WTC11 (cell line): ENCODE measurements at regions not wholly inside any gene's neighbourhood (a gene's known extent, or its start where the extent isn't known, plus 50 kb on each side); places are given as distances from the start of the nearest gene placed in this dataset.

Experiments
- ATAC-seq: fragments of 200-7000 bp; cut with Tn5 transposase; 2 replicates; pipeline ENCODE4 v1.10.0; 2021; ENCODE audit warnings: mild to moderate bottlenecking, moderate library complexity
- CTCF ChIA-PET: fragments of 300-600 bp; sonication (Branson Sonifier 250); formaldehyde crosslinking; loops from one replicate; lab custom pipeline; 2021; ENCODE audit warnings: antibody characterized with exemption; lab: Charles Lee
- POLR2A ChIA-PET: fragments of 350-600 bp; sonication (Branson Sonifier 250); formaldehyde crosslinking; loops from one replicate; lab custom pipeline; 2021; ENCODE audit warnings: antibody characterized with exemption; lab: Charles Lee
- DNase-seq: peaks from one replicate; pipeline ENCODE4 v3.0.0; 2021; ENCODE audit warnings: low spot score
- H3K27ac Mint-ChIP-seq: 2 replicates; pipeline ENCODE4 v1.8.0; 2021; ENCODE audit warnings: mixed read lengths
- H3K27me3 Mint-ChIP-seq: 2 replicates; pipeline ENCODE4 v1.8.0; 2021; ENCODE audit warnings: low read depth, mild to moderate bottlenecking, moderate library complexity, mixed read lengths
- H3K36me3 Mint-ChIP-seq: 2 replicates; pipeline ENCODE4 v1.8.0; 2021; ENCODE audit warnings: mixed read lengths
- H3K4me1 Mint-ChIP-seq: 2 replicates; pipeline ENCODE4 v1.8.0; 2022; ENCODE audit warnings: mixed read lengths
- H3K4me3 Mint-ChIP-seq: 2 replicates; pipeline ENCODE4 v1.8.0; 2021; ENCODE audit warnings: mild to moderate bottlenecking, moderate library complexity, mixed read lengths
- H3K9me3 Mint-ChIP-seq: 2 replicates; pipeline ENCODE4 v1.8.0; 2021; ENCODE audit warnings: mixed read lengths
- E2F1 ChIP-seq: sonication (generic); formaldehyde crosslinking; IDR thresholded peaks from 2 replicates; pipeline ENCODE4 v1.8.0; 2022; ENCODE audit warnings: mild to moderate bottlenecking, missing genetic modification reagents
- E2F4 ChIP-seq: sonication (generic); formaldehyde crosslinking; IDR thresholded peaks from 2 replicates; pipeline ENCODE4 v1.8.1; 2022; ENCODE audit warnings: low read depth, mild to moderate bottlenecking, moderate library complexity, missing genetic modification reagents, borderline replicate concordance
- EMX1 ChIP-seq: fragments of 250-450 bp; sonication (Bioruptor Pico); IDR thresholded peaks from 2 replicates; pipeline ENCODE4 v1.8.0; 2021; ENCODE audit warnings: mild to moderate bottlenecking
- FOXP1 ChIP-seq: sonication (generic); formaldehyde crosslinking; IDR thresholded peaks from 2 replicates; pipeline ENCODE4 v1.8.0; 2022; ENCODE audit warnings: missing genetic modification reagents, mild to moderate bottlenecking, moderate library complexity, borderline replicate concordance
- HMGXB4 ChIP-seq: sonication (generic); formaldehyde crosslinking; IDR thresholded peaks from 2 replicates; pipeline ENCODE4 v1.8.1; 2023; ENCODE audit warnings: mild to moderate bottlenecking, moderate library complexity, missing genetic modification reagents
- IRF1 ChIP-seq: sonication (generic); formaldehyde crosslinking; IDR thresholded peaks from 2 replicates; pipeline ENCODE4 v1.8.0; 2023; ENCODE audit warnings: missing genetic modification reagents
- KAT7 ChIP-seq: sonication (generic); formaldehyde crosslinking; IDR thresholded peaks from 2 replicates; pipeline ENCODE4 v1.8.1; 2023; ENCODE audit warnings: missing genetic modification reagents, mild to moderate bottlenecking, borderline replicate concordance
- MLX ChIP-seq: sonication (generic); formaldehyde crosslinking; IDR thresholded peaks from 2 replicates; pipeline ENCODE4 v1.8.1; 2023; ENCODE audit warnings: mild to moderate bottlenecking, missing genetic modification reagents, moderate library complexity
- MXD4 ChIP-seq: fragments of 250-450 bp; sonication (Bioruptor Pico); IDR thresholded peaks from 2 replicates; pipeline ENCODE4 v1.8.0; 2021; ENCODE audit warnings: mild to moderate bottlenecking, moderate library complexity, borderline replicate concordance
- NFATC4 ChIP-seq: fragments of 250-450 bp; sonication (Bioruptor Pico); IDR thresholded peaks from 2 replicates; pipeline ENCODE4 v1.9.0; 2021; ENCODE audit warnings: mild to moderate bottlenecking
- NR3C1 ChIP-seq: sonication (generic); formaldehyde crosslinking; conservative IDR thresholded peaks from 2 replicates; pipeline ENCODE4 v1.8.1; 2023; ENCODE audit warnings: low read depth, mild to moderate bottlenecking, missing genetic modification reagents
- PREB ChIP-seq: sonication (generic); formaldehyde crosslinking; IDR thresholded peaks from 2 replicates; pipeline ENCODE4 v1.8.1; 2022; ENCODE audit warnings: mild to moderate bottlenecking, missing genetic modification reagents, moderate library complexity, borderline replicate concordance
- SOX15 ChIP-seq: fragments of 250-450 bp; sonication (Bioruptor Pico); IDR thresholded peaks from 2 replicates; pipeline ENCODE4 v1.9.0; 2021; ENCODE audit warnings: mild to moderate bottlenecking
- TEAD4 ChIP-seq: sonication (generic); formaldehyde crosslinking; IDR thresholded peaks from 2 replicates; pipeline ENCODE4 v1.8.0; 2022; ENCODE audit warnings: mild to moderate bottlenecking, missing genetic modification reagents
- ZNF396 ChIP-seq: fragments of 250-450 bp; sonication (Bioruptor Pico); IDR thresholded peaks from 2 replicates; pipeline ENCODE4 v1.8.0; 2021; ENCODE audit warnings: mild to moderate bottlenecking, moderate library complexity, borderline replicate concordance
- ZSCAN18 ChIP-seq: fragments of 250-450 bp; sonication (Bioruptor Pico); IDR thresholded peaks from 2 replicates; pipeline ENCODE4 v2.1.2; 2022; ENCODE audit warnings: mild to moderate bottlenecking, moderate library complexity
- TF ChIP-seq, protein P1 (sequence below): sonication (generic); formaldehyde crosslinking; IDR thresholded peaks from 2 replicates; pipeline ENCODE4 v1.8.0; 2022; ENCODE audit warnings: mild to moderate bottlenecking, missing genetic modification reagents

DNA sequence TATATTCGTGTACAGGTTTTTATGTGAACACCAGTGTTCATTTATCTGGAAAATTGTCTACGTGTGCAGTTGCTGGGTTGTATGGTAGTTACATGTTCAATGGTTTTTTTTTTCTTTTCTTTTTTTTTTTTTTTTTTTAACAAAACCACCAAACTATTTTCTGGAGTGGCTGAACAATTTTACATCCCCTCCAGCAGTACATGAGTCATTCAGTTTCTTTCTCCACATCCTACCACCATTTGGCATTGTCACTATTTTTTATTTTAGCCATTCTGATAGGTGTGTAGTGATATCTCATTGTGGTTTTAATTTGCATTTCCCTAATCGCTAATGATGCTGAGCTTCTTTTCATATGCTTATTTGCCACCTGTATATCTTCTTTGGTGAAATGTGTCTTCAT lies 256.3 kb upstream of the EOMES start:
- Mint-ChIP-seq H3K36me3 (no peaks in the 10 kb centered on the region), H3K4me1 (peaks cover 12% of the 10 kb centered on the region), H3K9me3 (no peaks in the 10 kb centered on the region), H3K4me3 (no peak overlapping the region), H3K27me3 (no peaks in the 10 kb centered on the region), H3K27ac (no peak overlapping the region)
- no peak for ATAC-seq
- TF ChIP-seq E2F1 (CRISPR knock-in tag) (no peak), SOX15 (CRISPR knock-in tag) (no peak), FOXP1 (no peak), NFATC4 (CRISPR knock-in tag) (no peak), MLX (CRISPR knock-in tag) (no peak), ZNF396 (no peak)
- no peak for DNase-seq
- ChIA-PET CTCF (no interaction called here), POLR2A (interaction anchor here (0.6 kb wide), 1 partner anchor 370 kb away, joined by 3 read pairs; the partner anchor contains the start of genes AZI2 and ZCWPW2)

DNA sequence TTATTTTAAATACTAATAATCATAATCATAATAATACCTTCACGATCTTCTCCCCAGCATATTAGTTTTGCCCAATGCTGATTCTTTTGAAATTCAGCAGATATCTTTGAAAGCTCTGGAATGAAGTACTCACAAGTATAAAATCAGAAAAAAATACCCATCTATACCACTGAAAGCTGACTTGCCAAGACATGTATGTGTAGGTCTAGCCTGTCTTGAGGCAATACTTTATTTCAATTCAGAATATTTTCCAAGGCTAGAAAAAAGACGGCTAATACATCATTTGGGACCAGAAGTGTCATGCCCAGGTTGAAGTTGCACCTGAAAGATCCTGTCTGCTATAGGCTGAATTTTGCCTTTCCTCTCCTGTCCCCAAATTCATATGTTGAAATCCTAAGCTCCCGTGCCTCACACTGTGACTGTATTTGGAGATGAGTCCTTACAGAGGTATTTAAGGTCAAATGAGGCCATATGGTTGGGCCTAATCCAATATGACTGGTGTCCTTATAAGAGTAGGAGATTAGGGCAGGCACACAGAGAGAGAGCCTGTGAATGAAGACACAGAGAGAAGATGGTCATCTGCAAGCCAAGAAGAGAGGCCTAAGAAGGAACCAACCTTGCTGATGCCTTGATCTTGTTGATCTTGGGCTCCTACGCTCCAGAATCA lies 255.9 kb upstream of the CMC1 start:
- H3K27ac Mint-ChIP-seq, result peak overlapping the region; percentile 93
- H3K36me3 Mint-ChIP-seq, result no peaks in the 10 kb centered on the region
- peaks cover 29% of the 10 kb centered on the region for H3K4me1 Mint-ChIP-seq
- H3K27me3 Mint-ChIP-seq, result no peaks in the 10 kb centered on the region
- H3K4me3 Mint-ChIP-seq, result 0 out of 2 replicates have a peak overlapping the region, but pooled peaks have one; percentile 21
- ChIA-PET CTCF (interaction anchor here (1.0 kb wide), 1 partner anchor 274 kb away, joined by 4 read pairs; no protein-coding TSS in a partner anchor), POLR2A (no interaction called here)
- no peak for ATAC-seq
- H3K9me3 Mint-ChIP-seq, result no peaks in the 10 kb centered on the region
- TF ChIP-seq, protein P1, sequence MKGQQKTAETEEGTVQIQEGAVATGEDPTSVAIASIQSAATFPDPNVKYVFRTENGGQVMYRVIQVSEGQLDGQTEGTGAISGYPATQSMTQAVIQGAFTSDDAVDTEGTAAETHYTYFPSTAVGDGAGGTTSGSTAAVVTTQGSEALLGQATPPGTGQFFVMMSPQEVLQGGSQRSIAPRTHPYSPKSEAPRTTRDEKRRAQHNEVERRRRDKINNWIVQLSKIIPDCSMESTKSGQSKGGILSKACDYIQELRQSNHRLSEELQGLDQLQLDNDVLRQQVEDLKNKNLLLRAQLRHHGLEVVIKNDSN, result no peak
- TF ChIP-seq HMGXB4 (CRISPR knock-in tag), result no peak
- no peak for TF ChIP-seq IRF1 (CRISPR knock-in tag)
- TF ChIP-seq KAT7 (CRISPR knock-in tag), result no peak
- TF ChIP-seq TEAD4 (CRISPR knock-in tag), result no peak
- no peak for TF ChIP-seq ZSCAN18
- TF ChIP-seq NR3C1 (CRISPR knock-in tag), result no peak
- TF ChIP-seq EMX1, result no peak
- TF ChIP-seq ZNF396, result no peak
- TF ChIP-seq E2F4 (CRISPR knock-in tag), result no peak
- no peak for TF ChIP-seq MXD4 (CRISPR knock-in tag)
- TF ChIP-seq PREB (CRISPR knock-in tag), result no peak
- TF ChIP-seq, all 79 proteins: peak for 0
- no peak for DNase-seq
